ENCODE measurements at regions not wholly inside any gene's neighbourhood (a gene's known extent, or its start where the extent isn't known, plus 50 kb on each side); places are given as distances from the start of the nearest gene placed in this dataset.
A peak's percentile ranks its signal among the peaks of the same experiment; 100 is the strongest.

- no peaks in the 10 kb centered on the region; a peak in 1 of 20 replicates for H3K4me1 ChIP-seq
- H4K20me1 ChIP-seq = no peaks in the 10 kb centered on the region
- H3K27me3 ChIP-seq = no peaks in the 10 kb centered on the region
- H3K4me2 ChIP-seq = no peak overlapping the region
- H3K9ac ChIP-seq = no peak overlapping the region
- H3K27ac ChIP-seq = no peak overlapping the region
- no peaks in the 10 kb centered on the region for H3K36me3 ChIP-seq
- H3K4me3 ChIP-seq = no peak overlapping the region
- TF ChIP-seq Cebpa-rat (IDR thresholded peaks at IDR 0.05) = 0 out of 22 replicates have a peak, but pooled peaks of 1 of the 11 experiments have one; percentile 6
- no peaks in the 10 kb centered on the region for H3K9me3 ChIP-seq (replicated peaks in 1 of 11)
These were observed 871.3 kb upstream of the EYS start for GRCh38 chr6:66578362-66578761.

DNA sequence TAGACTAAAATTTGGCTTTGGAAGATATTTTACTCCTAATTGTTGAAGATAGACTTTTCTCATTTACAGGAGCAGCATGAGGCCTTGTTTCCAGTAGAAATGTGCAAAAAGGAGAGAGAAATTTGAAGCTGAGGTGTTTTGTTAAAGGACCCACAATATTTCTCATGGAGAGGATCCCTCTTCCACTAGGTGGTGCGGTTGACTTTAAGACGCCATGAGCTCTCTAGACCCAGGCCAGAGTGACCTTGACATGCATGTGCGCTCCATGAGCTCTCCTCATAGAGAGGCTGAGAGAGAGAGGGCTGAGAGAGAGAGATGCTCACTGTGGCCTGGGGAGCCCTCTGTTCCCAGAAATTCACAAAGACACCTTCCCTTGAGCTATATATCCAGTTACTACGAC is 861.2 kb upstream of the EYS start:
- no peaks in the 10 kb centered on the region for H3K36me3 ChIP-seq
- no peaks in the 10 kb centered on the region for H3K9me3 ChIP-seq (replicated peaks in 1 of 11)
- no peak overlapping the region for H3K4me3 ChIP-seq
- H4K20me1 ChIP-seq = no peaks in the 10 kb centered on the region
- H3K27ac ChIP-seq = no peak overlapping the region
- H3K9ac ChIP-seq = no peak overlapping the region
- no peak overlapping the region for H3K4me2 ChIP-seq
- H3K4me1 ChIP-seq = no peaks in the 10 kb centered on the region
- no peak for TF ChIP-seq Cebpa-rat (IDR thresholded peaks at IDR 0.05)
- H3K27me3 ChIP-seq = no peaks in the 10 kb centered on the region

DNA sequence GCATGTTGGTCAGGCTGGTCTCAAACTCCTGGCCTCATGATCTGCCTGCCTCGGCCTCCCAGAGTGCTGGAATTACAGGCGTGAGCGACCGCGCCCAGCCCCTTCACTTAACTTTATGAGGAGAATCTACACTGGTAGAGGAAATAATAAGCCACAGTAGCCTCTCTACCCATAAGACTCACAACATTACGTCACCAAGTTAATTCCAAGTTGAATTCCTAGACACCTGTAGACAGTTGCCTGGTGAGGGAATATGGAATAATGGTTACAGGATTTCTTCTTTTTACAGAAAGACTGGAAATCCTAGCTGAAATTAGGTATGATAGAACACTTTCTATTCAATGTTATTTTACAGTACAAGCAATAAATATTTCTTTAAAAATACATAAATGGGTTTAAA is 854.5 kb upstream of the EYS start:
- no peak overlapping the region for H3K9ac ChIP-seq
- H3K4me3 ChIP-seq = no peak overlapping the region
- no peaks in the 10 kb centered on the region for H4K20me1 ChIP-seq
- no peak overlapping the region for H3K27ac ChIP-seq
- no peaks in the 10 kb centered on the region for H3K36me3 ChIP-seq
- no peaks in the 10 kb centered on the region for H3K27me3 ChIP-seq
- peaks cover 0 to 5% (median 0%) of the 10 kb centered on the region in 11 experiments; a peak in 1 of 22 replicates for H3K9me3 ChIP-seq (replicated peaks in 1 of 11)
- H3K4me2 ChIP-seq = no peak overlapping the region
- H3K4me1 ChIP-seq = no peaks in the 10 kb centered on the region
- no peak for TF ChIP-seq Cebpa-rat (IDR thresholded peaks at IDR 0.05)

- Histone ChIP-seq H3K36me3 (no peaks in the 10 kb centered on the region), H3K9me3 (replicated peaks in 1 of 11) (peaks cover 0 to 10% (median 5%) of the 10 kb centered on the region in 11 experiments; a peak in 10 of 22 replicates), H3K27ac (no peak overlapping the region), H4K20me1 (no peaks in the 10 kb centered on the region), H3K4me2 (no peak overlapping the region), H3K9ac (no peak overlapping the region), H3K4me1 (no peaks in the 10 kb centered on the region), H3K27me3 (no peaks in the 10 kb centered on the region), H3K4me3 (no peak overlapping the region)
- no peak for TF ChIP-seq Cebpa-rat (IDR thresholded peaks at IDR 0.05)
These were observed 851.2 kb upstream of the EYS start for GRCh38 chr6:66558189-66558588.

DNA sequence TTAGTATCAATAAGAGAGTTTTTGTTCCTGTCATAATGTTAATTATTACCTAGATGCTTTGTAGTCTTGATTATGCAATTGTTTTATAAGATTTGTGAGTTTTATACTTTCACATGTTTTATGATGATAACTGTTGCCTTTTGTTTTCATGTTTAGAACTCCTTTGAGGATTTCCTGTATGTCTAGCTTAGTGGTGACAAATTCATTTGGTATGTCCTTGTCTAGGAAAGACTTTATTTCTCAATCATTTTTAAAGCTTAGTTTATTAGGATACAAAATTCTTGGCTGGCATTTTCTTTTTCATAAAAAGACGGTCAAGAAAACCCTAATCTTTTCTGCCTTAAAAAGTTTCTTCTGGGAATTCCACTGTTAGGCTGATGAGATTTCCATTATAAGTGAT is 849.9 kb upstream of the EYS start:
- no peak for TF ChIP-seq Cebpa-rat (IDR thresholded peaks at IDR 0.05)
- Histone ChIP-seq H3K36me3 (no peaks in the 10 kb centered on the region), H3K4me3 (no peak overlapping the region), H4K20me1 (no peaks in the 10 kb centered on the region), H3K4me2 (no peak overlapping the region), H3K27ac (no peak overlapping the region), H3K9ac (no peak overlapping the region), H3K27me3 (no peaks in the 10 kb centered on the region), H3K9me3 (replicated peaks in 1 of 11) (peaks cover 0 to 10% (median 5%) of the 10 kb centered on the region in 11 experiments; a peak in 10 of 22 replicates), H3K4me1 (no peaks in the 10 kb centered on the region)

- H3K27me3 ChIP-seq = no peaks in the 10 kb centered on the region
- H3K9me3 ChIP-seq (replicated peaks in 1 of 11) = peaks cover 0 to 10% (median 5%) of the 10 kb centered on the region in 11 experiments; a peak in 10 of 22 replicates
- no peaks in the 10 kb centered on the region for H3K4me1 ChIP-seq
- no peak overlapping the region for H3K4me2 ChIP-seq
- no peak overlapping the region for H3K27ac ChIP-seq
- H3K9ac ChIP-seq = no peak overlapping the region
- no peak overlapping the region for H3K4me3 ChIP-seq
- TF ChIP-seq Cebpa-rat (IDR thresholded peaks at IDR 0.05) = no peak
- no peaks in the 10 kb centered on the region for H3K36me3 ChIP-seq
- no peaks in the 10 kb centered on the region for H4K20me1 ChIP-seq
These were observed 848.1 kb upstream of the EYS start for GRCh38 chr6:66555082-66555481.

GRCh38 chr6:66553441-66553840 is 846.4 kb upstream of the EYS start:
- Histone ChIP-seq H3K4me2 (no peak overlapping the region), H4K20me1 (no peaks in the 10 kb centered on the region)

DNA sequence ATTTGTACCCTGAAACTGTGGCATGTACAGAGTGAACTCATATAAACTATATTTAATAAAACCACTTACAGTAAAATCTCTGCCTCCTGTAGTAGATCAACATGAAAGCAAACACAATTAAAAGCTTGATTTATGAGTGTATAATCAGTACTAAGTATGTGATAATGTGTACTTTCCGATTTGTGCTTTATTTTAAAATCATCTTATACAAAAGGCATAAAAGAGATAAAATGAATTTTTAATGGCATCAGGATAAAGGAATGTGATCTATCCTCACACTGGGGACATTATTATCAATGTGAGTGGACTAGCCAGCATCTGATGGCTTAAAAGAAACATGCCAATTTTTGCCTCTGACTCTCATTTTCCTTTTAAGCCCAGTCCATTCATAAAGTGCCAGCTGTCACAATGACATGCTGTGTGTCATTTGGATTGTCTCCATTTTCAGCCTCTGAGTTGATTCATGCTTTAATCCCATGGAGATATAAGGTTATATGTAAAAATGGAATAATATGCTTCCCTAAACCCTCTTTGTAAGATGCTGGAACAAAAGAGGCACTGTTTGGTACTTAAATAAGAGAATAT is 831.6 kb upstream of the EYS start:
- no peak overlapping the region for H3K9ac ChIP-seq
- H4K20me1 ChIP-seq = no peaks in the 10 kb centered on the region
- H3K36me3 ChIP-seq = no peaks in the 10 kb centered on the region
- H3K4me1 ChIP-seq = no peaks in the 10 kb centered on the region
- no peaks in the 10 kb centered on the region for H3K27me3 ChIP-seq
- no peak overlapping the region for H3K4me3 ChIP-seq
- no peak overlapping the region for H3K27ac ChIP-seq
- H3K4me2 ChIP-seq = no peak overlapping the region
- H3K9me3 ChIP-seq (replicated peaks in 1 of 11) = no peaks in the 10 kb centered on the region
- no peak for TF ChIP-seq Cebpa-rat (IDR thresholded peaks at IDR 0.05)

More at GRCh38 chr6:66553441-66553840, 846.4 kb upstream of the EYS start:
- no peak overlapping the region for H3K9ac ChIP-seq
- no peak overlapping the region for H3K4me3 ChIP-seq
- no peak overlapping the region for H3K27ac ChIP-seq
- H3K9me3 ChIP-seq (replicated peaks in 1 of 11) = peaks cover 0 to 10% (median 5%) of the 10 kb centered on the region in 11 experiments; a peak in 10 of 22 replicates
- no peaks in the 10 kb centered on the region for H3K4me1 ChIP-seq
- H3K27me3 ChIP-seq = no peaks in the 10 kb centered on the region
- TF ChIP-seq Cebpa-rat (IDR thresholded peaks at IDR 0.05) = no peak
- H3K36me3 ChIP-seq = no peaks in the 10 kb centered on the region

GRCh38 chr6:66533921-66534404 is 826.9 kb upstream of the EYS start:
- H3K36me3 ChIP-seq = no peaks in the 10 kb centered on the region
- no peaks in the 10 kb centered on the region for H4K20me1 ChIP-seq
- H3K4me1 ChIP-seq = no peaks in the 10 kb centered on the region
- no peaks in the 10 kb centered on the region for H3K9me3 ChIP-seq (replicated peaks in 1 of 11)
- H3K27me3 ChIP-seq = no peaks in the 10 kb centered on the region
- no peak overlapping the region for H3K27ac ChIP-seq
- H3K4me2 ChIP-seq = no peak overlapping the region
- no peak for TF ChIP-seq Cebpa-rat (IDR thresholded peaks at IDR 0.05)
- no peak overlapping the region for H3K4me3 ChIP-seq
- no peak overlapping the region for H3K9ac ChIP-seq

DNA sequence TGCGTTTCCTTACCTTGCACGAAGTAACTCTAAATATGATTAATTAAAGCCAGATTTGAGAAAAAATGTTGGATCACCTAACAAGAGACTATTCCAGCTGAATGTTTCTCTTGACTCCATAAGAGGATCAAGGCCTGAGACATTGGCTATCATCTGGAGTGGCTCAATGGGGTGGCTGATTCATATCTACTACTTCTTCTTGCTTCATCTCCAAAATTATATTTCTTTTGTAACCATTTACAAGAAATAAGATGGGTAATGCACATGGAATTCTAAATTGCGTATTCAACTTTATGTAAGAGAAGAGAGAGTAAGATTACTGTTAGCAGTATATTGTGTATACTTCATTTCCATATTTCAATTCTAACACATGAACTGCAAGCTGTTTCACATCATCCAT is 819.0 kb upstream of the EYS start:
- Histone ChIP-seq H3K27me3 (no peaks in the 10 kb centered on the region), H3K4me3 (no peak overlapping the region), H3K36me3 (no peaks in the 10 kb centered on the region), H3K4me1 (no peaks in the 10 kb centered on the region), H3K9me3 (replicated peaks in 1 of 11) (peaks cover 0 to 4% (median 0%) of the 10 kb centered on the region in 11 experiments; a peak in 2 of 22 replicates), H3K4me2 (no peak overlapping the region), H4K20me1 (no peaks in the 10 kb centered on the region), H3K9ac (no peak overlapping the region), H3K27ac (no peak overlapping the region)
- no peak for TF ChIP-seq Cebpa-rat (IDR thresholded peaks at IDR 0.05)
